ENCODE measurements at regions not wholly inside any gene's neighbourhood (a gene's known extent, or its start where the extent isn't known, plus 50 kb on each side); places are given as distances from the start of the nearest gene placed in this dataset.

- DNase-seq (ENCODE audit: low read depth) = no peak
- H3K4me3 ChIP-seq (ENCODE audit: low read length) = no peak overlapping the region
- no peak for TF ChIP-seq CTCF (conservative IDR thresholded peaks at IDR 0.05; ENCODE audit: low read length)
These were observed 261.6 kb downstream of the ZNF516 start for GRCh38 chr18:76233406-76233805.

- no peak for TF ChIP-seq CTCF (conservative IDR thresholded peaks at IDR 0.05; ENCODE audit: low read length)
- no peak for DNase-seq (ENCODE audit: low read depth)
- no peak overlapping the region for H3K4me3 ChIP-seq (ENCODE audit: low read length)
These were observed 262.3 kb downstream of the ZNF516 start for GRCh38 chr18:76232779-76233178.

- DNase-seq (ENCODE audit: low read depth) = no peak
- TF ChIP-seq CTCF (conservative IDR thresholded peaks at IDR 0.05; ENCODE audit: low read length) = no peak
- H3K4me3 ChIP-seq (ENCODE audit: low read length) = no peak overlapping the region
These were observed 263.0 kb downstream of the ZNF516 start for GRCh38 chr18:76232010-76232409.

- H3K4me3 ChIP-seq (ENCODE audit: low read length) = no peak overlapping the region
- no peak for TF ChIP-seq CTCF (conservative IDR thresholded peaks at IDR 0.05; ENCODE audit: low read length)
- no peak for DNase-seq (ENCODE audit: low read depth)
These were observed 263.6 kb downstream of the ZNF516 start for GRCh38 chr18:76231402-76231801.

GRCh38 chr18:76230791-76231190, 264.3 kb downstream of the ZNF516 start:
- no peak for TF ChIP-seq CTCF (conservative IDR thresholded peaks at IDR 0.05; ENCODE audit: low read length)
- no peak overlapping the region for H3K4me3 ChIP-seq (ENCODE audit: low read length)
- DNase-seq (ENCODE audit: low read depth) = no peak

GRCh38 chr18:76228716-76229115, 266.3 kb downstream of the ZNF516 start:
- no peak overlapping the region for H3K4me3 ChIP-seq (ENCODE audit: low read length)
- DNase-seq (ENCODE audit: low read depth) = no peak
- TF ChIP-seq CTCF (conservative IDR thresholded peaks at IDR 0.05; ENCODE audit: low read length) = no peak

- TF ChIP-seq CTCF (conservative IDR thresholded peaks at IDR 0.05; ENCODE audit: low read length) = no peak
- no peak overlapping the region for H3K4me3 ChIP-seq (ENCODE audit: low read length)
- no peak for DNase-seq (ENCODE audit: low read depth)
These were observed 267.3 kb downstream of the ZNF516 start for GRCh38 chr18:76227759-76228158.

Data from AG10803 (cell line).